Mesodermal cell (in vitro differentiated cells): ENCODE measurements at regions not wholly inside any gene's neighbourhood (a gene's known extent, or its start where the extent isn't known, plus 50 kb on each side); places are given as distances from the start of the nearest gene placed in this dataset.

Experiments
- H3K27ac ChIP-seq: 2 replicates; pipeline ENCODE4 v1.7.0; 2013; ENCODE audit warnings: mild to moderate bottlenecking, low read depth, low read length, moderate library complexity; ENCODE audit not compliant: severe bottlenecking
- H3K36me3 ChIP-seq: 2 replicates; pipeline ENCODE4 v1.7.1; 2013; ENCODE audit warnings: mild to moderate bottlenecking, low read length, moderate library complexity; ENCODE audit not compliant: control insufficient read depth, insufficient read depth
- H3K4me1 ChIP-seq: one replicate; pipeline ENCODE4 v1.7.1; 2013; ENCODE audit warnings: mild to moderate bottlenecking, low read length; ENCODE audit not compliant: insufficient read depth, control insufficient read depth, poor library complexity, severe bottlenecking
- H3K4me3 ChIP-seq: 2 replicates; pipeline ENCODE4 v1.7.0; 2013; ENCODE audit warnings: low read length, control low read depth, mild to moderate bottlenecking; ENCODE audit not compliant: insufficient read depth, poor library complexity, severe bottlenecking; ENCODE audit errors: extremely low read depth
- H3K9me3 ChIP-seq: 2 replicates; pipeline ENCODE4 v1.7.1; 2013; ENCODE audit warnings: mild to moderate bottlenecking, low read length, moderate library complexity; ENCODE audit not compliant: control insufficient read depth
- WGBS, 2 experiments: methylation state at CpG; one replicate each; pipeline ENCODE4 v1.1.5; 2013; ENCODE audit warnings: missing lambda C conversion rate in 2 of 2; ENCODE audit not compliant: insufficient coverage in 2 of 2; 5-methylcytosine and 5-hydroxymethylcytosine counted together

GRCh38 chr12:4036671-4037271 lies 163.6 kb upstream of the PARP11 start:
- WGBS, 2 experiments = 82 to 95% methylated on average over 4 to 6 of the region's 9 CpGs
- peaks cover 8% of the 10 kb centered on the region for H3K4me1 ChIP-seq
- no peaks in the 10 kb centered on the region for H3K36me3 ChIP-seq

GRCh38 chr12:4034921-4035320 lies 161.7 kb upstream of the PARP11 start:
- WGBS, 2 experiments = 81 to 89% methylated on average over 1 to 2 of the region's 2 CpGs
- Histone ChIP-seq H3K4me3 (no peak overlapping the region), H3K36me3 (no peaks in the 10 kb centered on the region), H3K4me1 (peaks cover 18% of the 10 kb centered on the region), H3K27ac (no peak overlapping the region), H3K9me3 (no peaks in the 10 kb centered on the region)

More at GRCh38 chr12:4036671-4037271, 163.6 kb upstream of the PARP11 start:
- no peaks in the 10 kb centered on the region for H3K9me3 ChIP-seq
- H3K4me3 ChIP-seq = no peak overlapping the region
- H3K27ac ChIP-seq = no peak overlapping the region

GRCh38 chr12:4032924-4033615 lies 159.9 kb upstream of the PARP11 start:
- Histone ChIP-seq H3K27ac (no peak overlapping the region), H3K4me1 (peaks cover 18% of the 10 kb centered on the region), H3K9me3 (no peaks in the 10 kb centered on the region), H3K4me3 (no peak overlapping the region), H3K36me3 (no peaks in the 10 kb centered on the region)
- 79 to 100% methylated on average over 1 to 2 of the region's 5 CpGs for WGBS, 2 experiments

GRCh38 chr12:4031703-4032291 lies 158.6 kb upstream of the PARP11 start:
- Histone ChIP-seq H3K4me1 (peaks cover 18% of the 10 kb centered on the region), H3K27ac (peak overlapping the region; percentile 96), H3K36me3 (no peaks in the 10 kb centered on the region), H3K9me3 (no peaks in the 10 kb centered on the region), H3K4me3 (no peak overlapping the region)
- WGBS, 2 experiments = 73 to 75% methylated on average over 19 to 21 of the region's 30 CpGs

GRCh38 chr12:4030929-4031702 lies 157.9 kb upstream of the PARP11 start:
- Histone ChIP-seq H3K27ac (peak overlapping the region; percentile 96), H3K9me3 (no peaks in the 10 kb centered on the region), H3K36me3 (no peaks in the 10 kb centered on the region), H3K4me1 (peaks cover 25% of the 10 kb centered on the region), H3K4me3 (peak overlapping the region; percentile 18)
- 5 to 10% methylated on average over 41 to 66 of the region's 75 CpGs for WGBS, 2 experiments

- Histone ChIP-seq H3K36me3 (no peaks in the 10 kb centered on the region), H3K9me3 (no peaks in the 10 kb centered on the region), H3K4me3 (no peak overlapping the region), H3K27ac (no peak overlapping the region), H3K4me1 (peaks cover 35% of the 10 kb centered on the region)
- 82 to 100% methylated on average over 1 to 2 of the region's 4 CpGs for WGBS, 2 experiments
Observed at GRCh38 chr12:4027412-4027811, 154.2 kb upstream of the PARP11 start.

- H3K36me3 ChIP-seq = no peaks in the 10 kb centered on the region
- H3K9me3 ChIP-seq = no peaks in the 10 kb centered on the region
- H3K4me3 ChIP-seq = no peak overlapping the region
- peaks cover 30% of the 10 kb centered on the region for H3K4me1 ChIP-seq
- H3K27ac ChIP-seq = no peak overlapping the region
- 83 to 92% methylated on average over 7 of the region's 7 CpGs for WGBS, 2 experiments
Observed at GRCh38 chr12:4026517-4026916, 153.3 kb upstream of the PARP11 start.

GRCh38 chr12:4026020-4026358 lies 152.8 kb upstream of the PARP11 start:
- Histone ChIP-seq H3K27ac (peak overlapping the region; percentile 82), H3K36me3 (no peaks in the 10 kb centered on the region), H3K9me3 (no peaks in the 10 kb centered on the region), H3K4me3 (no peak overlapping the region), H3K4me1 (peaks cover 28% of the 10 kb centered on the region)
- 40 to 43% methylated on average over 9 to 10 of the region's 10 CpGs for WGBS, 2 experiments

GRCh38 chr12:4025181-4026019 lies 152.2 kb upstream of the PARP11 start:
- peaks cover 24% of the 10 kb centered on the region for H3K4me1 ChIP-seq
- H3K27ac ChIP-seq = peak overlapping the region; percentile 82
- WGBS, 2 experiments = 6 to 8% methylated on average over 17 to 19 of the region's 20 CpGs
- no peaks in the 10 kb centered on the region for H3K36me3 ChIP-seq
- H3K4me3 ChIP-seq = no peak overlapping the region
- H3K9me3 ChIP-seq = no peaks in the 10 kb centered on the region

GRCh38 chr12:4024701-4025100 lies 151.5 kb upstream of the PARP11 start:
- Histone ChIP-seq H3K4me3 (no peak overlapping the region), H3K9me3 (no peaks in the 10 kb centered on the region), H3K27ac (no peak overlapping the region), H3K4me1 (peaks cover 22% of the 10 kb centered on the region), H3K36me3 (no peaks in the 10 kb centered on the region)
- WGBS, 2 experiments = 35 to 41% methylated on average over 3 to 4 of the region's 7 CpGs
